ENCODE measurements at regions not wholly inside any gene's neighbourhood (a gene's known extent, or its start where the extent isn't known, plus 50 kb on each side); places are given as distances from the start of the nearest gene placed in this dataset.

- DNase-seq (ENCODE audit: low read depth, low spot score), result no peak
Observed at GRCh38 chr16:79981814-79982213, 381.3 kb upstream of the MAF start.

- no peak for DNase-seq (ENCODE audit: low read depth, low spot score)
Observed at GRCh38 chr16:79980650-79981521, 380.3 kb upstream of the MAF start.

GRCh38 chr16:79977940-79978836 is 377.7 kb upstream of the MAF start:
- DNase-seq (ENCODE audit: low read depth, low spot score), result no peak

DNA sequence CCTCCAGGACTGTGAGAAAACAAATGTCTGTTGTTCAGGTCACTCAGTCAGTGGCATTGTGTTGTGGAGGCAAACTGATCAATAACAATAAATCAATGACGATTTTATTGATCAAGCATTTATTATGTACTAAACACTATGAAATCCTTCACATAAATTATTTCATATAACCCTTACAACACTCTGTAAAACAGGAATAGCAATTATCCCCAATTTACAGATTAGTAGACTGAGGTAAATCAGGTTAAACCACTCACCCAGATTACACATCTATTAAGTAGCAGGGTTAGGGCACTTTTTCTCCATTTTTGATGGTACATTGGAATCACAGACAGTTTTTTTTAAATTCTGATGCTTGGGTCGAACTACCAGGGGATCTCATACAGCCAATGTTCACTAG is 372.8 kb upstream of the MAF start:
- DNase-seq (ENCODE audit: low read depth, low spot score), result no peak

DNA sequence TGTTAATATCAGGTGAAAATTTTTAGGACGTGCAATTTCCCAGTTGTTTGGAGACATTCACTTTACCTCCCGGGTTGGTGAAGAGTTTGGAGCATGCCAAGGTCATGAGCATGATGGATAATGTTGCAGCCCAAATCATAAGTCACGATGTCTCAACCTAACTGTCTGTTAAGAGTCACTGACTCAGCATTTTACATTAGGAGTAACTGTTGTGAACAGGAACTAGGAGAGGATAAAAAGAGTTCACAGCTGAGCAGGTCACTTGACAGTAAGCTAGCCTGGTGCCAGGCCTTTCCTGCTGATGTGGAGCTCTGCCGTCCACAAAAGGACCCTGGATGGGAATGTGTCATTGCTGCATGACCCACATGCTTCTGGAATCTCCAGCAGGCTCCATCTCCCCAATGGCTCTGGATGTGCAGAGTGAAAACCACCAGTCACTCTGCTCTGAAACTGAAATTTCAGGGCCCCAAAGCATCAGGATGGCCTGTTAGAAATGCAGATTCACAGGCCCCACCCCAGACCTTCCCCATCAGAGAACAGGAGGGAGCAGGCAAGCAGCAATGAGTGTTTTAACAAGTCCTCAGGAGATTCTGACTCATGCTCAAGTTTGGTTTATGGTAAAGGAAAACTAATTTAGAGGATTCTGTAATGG is 371.6 kb upstream of the MAF start:
- DNase-seq (ENCODE audit: low read depth, low spot score), result no peak

- no peak for DNase-seq (ENCODE audit: low read depth, low spot score)
Observed at GRCh38 chr16:79971237-79971572, 370.7 kb upstream of the MAF start.

- DNase-seq (ENCODE audit: low read depth, low spot score), result no peak
Observed at GRCh38 chr16:79970551-79971236, 370.2 kb upstream of the MAF start.

DNA sequence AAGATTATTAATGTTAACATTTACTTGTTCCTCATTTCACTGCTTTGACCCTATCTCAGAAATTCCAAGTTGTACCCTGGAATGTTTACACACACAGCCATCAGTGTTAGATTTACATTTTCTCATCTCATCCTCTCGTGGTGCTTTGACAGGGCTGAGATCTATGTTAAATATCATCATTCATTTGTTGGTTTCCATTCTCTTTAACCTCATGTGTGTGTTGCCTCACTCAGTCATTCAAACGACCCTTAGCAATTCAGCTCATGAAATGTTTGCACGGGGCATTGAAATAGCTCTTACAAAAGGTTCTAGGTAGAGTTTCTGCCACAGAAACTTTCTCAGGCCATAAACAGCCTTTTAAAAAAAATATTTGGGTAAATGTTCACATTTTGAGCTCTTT is 369.6 kb upstream of the MAF start:
- DNase-seq (ENCODE audit: low read depth, low spot score), result no peak

- no peak for DNase-seq (ENCODE audit: low read depth, low spot score)
Observed at GRCh38 chr16:79969458-79969857, 368.9 kb upstream of the MAF start.

- no peak for DNase-seq (ENCODE audit: low read depth, low spot score)
Observed at GRCh38 chr16:79966226-79966625, 365.7 kb upstream of the MAF start.

DNA sequence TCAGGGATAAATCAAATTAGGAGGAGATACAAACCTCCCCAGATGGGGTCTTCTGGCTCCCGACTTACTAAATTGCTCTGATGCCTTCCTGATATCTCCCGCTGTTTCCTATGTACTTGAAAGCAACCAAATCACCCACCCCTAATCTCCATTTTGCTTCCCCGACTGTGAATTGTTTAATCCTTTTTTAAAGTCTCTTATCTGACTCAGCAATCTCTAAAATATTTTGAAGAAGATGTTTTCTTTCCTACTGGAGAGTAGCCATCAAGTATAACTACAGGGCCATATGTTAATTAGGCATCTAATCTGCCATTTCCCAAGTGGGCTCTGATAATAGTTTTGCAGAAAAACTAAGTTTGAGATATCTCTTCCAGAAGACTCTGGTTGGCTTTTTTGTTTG is 365.2 kb upstream of the MAF start:
- DNase-seq (ENCODE audit: low read depth, low spot score), result no peak

DNA sequence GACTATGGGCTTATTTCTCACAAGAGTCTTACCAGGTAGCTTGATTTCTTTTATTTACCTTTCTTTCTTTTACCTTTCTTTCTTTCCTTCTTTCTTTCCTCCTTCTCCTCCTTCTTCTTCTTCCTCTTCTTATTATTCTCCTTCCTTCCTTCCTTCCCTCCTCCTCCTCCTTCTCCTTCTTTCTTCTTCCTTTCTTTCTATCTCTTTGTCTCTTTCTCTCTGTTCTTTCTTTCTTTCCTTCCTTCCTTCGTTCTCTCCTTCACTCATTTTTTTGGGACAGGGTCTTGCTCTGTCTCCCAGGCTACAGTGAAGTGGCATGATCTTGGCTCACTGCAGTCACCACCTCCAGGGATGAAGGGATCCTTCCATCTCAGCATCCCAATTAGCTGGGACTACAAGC is 363.6 kb upstream of the MAF start:
- DNase-seq (ENCODE audit: low read depth, low spot score), result no peak

DNA sequence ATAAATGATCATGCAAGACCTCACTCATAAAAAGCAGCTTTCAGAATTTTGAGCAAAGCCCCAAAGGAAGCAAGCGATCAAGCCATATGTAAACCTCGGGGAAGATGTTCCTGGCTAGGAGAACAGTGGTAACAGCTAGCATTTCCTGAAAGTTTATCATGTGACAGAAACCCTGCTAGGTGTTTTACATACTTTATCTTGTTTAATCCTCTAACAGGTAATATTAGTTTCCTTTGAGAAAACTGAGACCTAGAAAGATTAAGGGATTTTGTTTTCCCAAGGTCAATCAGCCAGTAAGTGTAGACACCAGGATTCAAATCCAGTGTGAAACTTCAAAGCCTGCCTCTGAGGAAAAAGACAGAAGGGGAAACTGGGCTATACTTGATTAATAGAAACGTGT is 362.4 kb upstream of the MAF start:
- DNase-seq (ENCODE audit: low read depth, low spot score), result no peak

GRCh38 chr16:79959226-79959625 is 358.7 kb upstream of the MAF start:
- DNase-seq (ENCODE audit: low read depth, low spot score), result no peak

DNA sequence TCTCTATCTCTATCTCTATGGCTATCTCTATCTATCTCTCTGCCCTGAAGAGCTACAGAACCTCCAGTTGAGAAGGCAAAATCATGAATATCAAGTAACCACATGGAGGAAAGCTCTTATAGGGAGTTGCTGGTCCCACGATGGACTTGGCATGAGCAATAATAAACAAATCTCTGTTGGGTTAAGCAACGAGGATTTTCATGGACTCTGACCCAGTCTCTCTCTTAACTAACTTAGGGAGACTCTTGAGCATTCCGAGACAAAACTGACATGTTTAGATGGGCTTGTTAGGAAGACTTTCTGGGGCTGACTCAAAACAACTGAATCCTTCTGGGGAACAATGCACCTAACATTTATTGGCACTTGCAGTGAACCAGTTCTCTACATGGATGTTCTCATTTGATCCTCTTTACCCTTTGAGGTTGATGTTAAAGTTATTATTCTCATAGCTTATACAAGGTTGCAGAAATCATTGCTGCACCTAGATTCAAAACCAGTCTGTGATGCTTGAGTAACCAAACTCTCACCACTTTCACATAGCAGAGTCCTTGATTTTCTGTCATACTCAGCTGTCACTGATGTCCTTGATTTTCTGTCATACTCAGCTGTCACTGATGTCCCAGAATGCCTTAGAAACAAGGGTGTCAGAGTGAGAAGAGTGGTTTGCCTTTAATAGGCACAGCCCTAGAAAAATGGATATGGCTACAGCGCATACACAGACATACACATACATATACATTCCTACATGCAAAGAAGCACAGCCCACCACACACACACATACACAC is 354.6 kb upstream of the MAF start:
- no peak for DNase-seq (ENCODE audit: low read depth, low spot score)

GRCh38 chr16:79950932-79951719 is 350.6 kb upstream of the MAF start:
- DNase-seq (ENCODE audit: low read depth, low spot score), result no peak

GRCh38 chr16:79949417-79949816 is 348.9 kb upstream of the MAF start:
- DNase-seq (ENCODE audit: low read depth, low spot score), result no peak

DNA sequence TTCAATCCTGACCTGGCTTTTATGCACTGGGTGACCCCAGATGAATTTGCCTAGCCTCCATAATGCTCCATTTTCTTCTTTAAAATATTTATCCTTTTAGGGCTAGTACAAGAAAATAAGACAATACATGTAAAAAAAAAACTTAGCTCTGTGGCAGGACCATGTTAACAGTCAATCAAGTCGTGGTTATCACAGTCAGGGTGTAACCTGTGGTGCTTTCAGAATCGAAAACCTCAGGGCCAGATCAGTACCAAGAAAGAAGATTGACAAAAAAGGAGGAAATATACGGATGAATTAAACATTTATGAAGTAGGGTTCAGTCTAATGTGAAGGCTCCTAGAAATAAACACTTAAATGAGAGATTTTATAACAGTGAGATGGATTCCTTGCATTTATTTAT is 347.2 kb upstream of the MAF start:
- DNase-seq (ENCODE audit: low read depth, low spot score), result no peak

DNA sequence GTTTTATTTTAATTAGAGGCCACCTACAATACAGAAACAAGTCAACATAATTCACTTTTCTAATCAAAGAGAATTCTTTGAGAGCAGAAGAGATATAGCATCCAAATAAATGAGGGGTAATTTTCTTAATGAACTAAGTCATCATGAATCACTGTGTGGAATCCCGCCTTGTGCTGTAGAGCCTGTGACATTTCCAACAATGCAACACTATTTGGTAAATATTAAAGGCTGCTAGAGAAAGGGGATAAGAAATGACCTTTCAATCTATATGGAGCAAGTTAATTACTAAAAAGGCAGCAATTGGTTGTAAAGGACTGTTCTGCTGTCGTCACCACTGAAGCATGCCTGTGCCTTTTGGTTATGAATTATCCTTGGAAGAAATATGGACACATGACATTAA is 345.7 kb upstream of the MAF start:
- DNase-seq (ENCODE audit: low read depth, low spot score), result no peak

DNA sequence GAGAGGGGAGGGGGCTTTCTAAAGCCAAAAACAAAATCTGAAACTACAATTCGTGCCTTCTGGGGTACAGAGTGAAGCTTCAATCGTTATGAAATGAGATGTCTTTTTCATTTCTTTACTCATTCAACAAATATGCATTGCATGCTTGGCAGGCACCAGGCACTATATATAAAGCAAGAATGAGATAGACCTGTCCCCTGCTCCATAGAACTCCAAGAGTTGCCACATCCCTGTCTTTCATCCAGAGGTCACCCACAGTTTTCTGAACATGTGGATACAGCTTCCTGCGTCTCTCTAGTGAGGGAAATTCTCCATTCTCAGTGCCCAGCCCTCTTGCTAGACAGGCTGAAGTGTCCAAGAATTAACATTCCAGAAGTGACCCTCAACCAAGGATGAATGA is 343.2 kb upstream of the MAF start:
- DNase-seq (ENCODE audit: low read depth, low spot score), result no peak

All from iPS DF 19.7 (cell line).